Stomach (tissue), 8 donors: ENCODE measurements at regions not wholly inside any gene's neighbourhood (a gene's known extent, or its start where the extent isn't known, plus 50 kb on each side); places are given as distances from the start of the nearest gene placed in this dataset.

Experiments used
- DNase-seq, 2 donors: peaks; one replicate each; pipeline versions ENCODE4 v3.0.0 to v3.0.0-alpha.2; 2013 to 2019
- H3K27ac ChIP-seq, 5 donors: fragments of 200-600 bp in 4 of 5; sonication (generic) in 4 of 5; one replicate each; pipeline ENCODE4 v1.5.1; 2013 to 2019; ENCODE audit warnings: mild to moderate bottlenecking in 1 of 5, moderate library complexity in 1 of 5
- H3K27me3 ChIP-seq, 3 donors: fragments of 200-600 bp; sonication (generic); one replicate each; pipeline ENCODE4 v1.5.1; 2017 to 2019; ENCODE audit warnings: mixed run types in 1 of 3
- H3K36me3 ChIP-seq, 4 donors: fragments of 200-600 bp; sonication (generic); 1 replicate in 3 of 4; 2 replicates in 1 of 4; pipeline ENCODE4 v1.5.1; 2016 to 2019
- H3K4me1 ChIP-seq, 4 donors: fragments of 200-600 bp; sonication (generic); one replicate each; pipeline ENCODE4 v1.5.1; 2016 to 2019
- H3K4me3 ChIP-seq, 4 donors: fragments of 200-600 bp; sonication (generic) in 3 of 4; one replicate each; pipeline ENCODE4 v1.5.1; 2016 to 2019; ENCODE audit warnings: mild to moderate bottlenecking in 1 of 4
- H3K9me3 ChIP-seq, 4 donors: fragments of 200-600 bp; sonication (generic); one replicate each; pipeline ENCODE4 v1.5.1; 2016 to 2019
- EP300 ChIP-seq: sonication (generic); formaldehyde crosslinking; IDR thresholded peaks from one replicate; pipeline ENCODE4 v1.6.1; 2017; ENCODE audit warnings: antibody characterized with exemption
- POLR2A ChIP-seq, 4 donors: fragments of 450-650 bp; IDR thresholded peaks; one replicate each; pipeline ENCODE4 v1.6.1; 2016; ENCODE audit warnings: antibody characterized with exemption in 4 of 4, control low read depth in 2 of 4, mild to moderate bottlenecking in 1 of 4, moderate library complexity in 1 of 4
- POLR2AphosphoS5 ChIP-seq, 3 donors: sonication (generic); formaldehyde crosslinking; IDR thresholded peaks; one replicate each; pipeline ENCODE4 v1.6.1; 2016; ENCODE audit warnings: antibody characterized with exemption in 3 of 3
- WGBS, 5 donors: extraction: QIAGEN DNeasy Blood & Tissue Kit in 3 of 5; methylation state at CpG; one replicate each; pipeline versions ENCODE4 v1.1.5 to v1.1.7; 2013 to 2018; 5-methylcytosine and 5-hydroxymethylcytosine counted together
- intact Hi-C: fragments of 100-400 bp; cut with DNase I; formaldehyde crosslinking; loops from one replicate; pipeline ENCODE4 v1.15.1; 2023; ENCODE audit warnings: low total_unique reads
- TF ChIP-seq, protein P1 (sequence below), 7 experiments: fragments of 450-650 bp in 4 of 7; fragments of 200-600 bp in 3 of 7; sonication (generic) in 3 of 7; IDR thresholded peaks; one replicate each; pipeline ENCODE4 v1.5.1; 2016 to 2019; ENCODE audit warnings: antibody characterized with exemption in 7 of 7, control low read depth in 2 of 7, mild to moderate bottlenecking in 1 of 7
- donor health status: healthy with polysubstance abuse.
- donor health status: Bipolar disorder and iron deficiency.
- donor health status: healthy.

GRCh38 chr2:215760557-215760956, 252.8 kb downstream of the MREG start:
- H3K36me3 ChIP-seq: no peaks in the 10 kb centered on the region
- no peak for DNase-seq
- H3K27ac ChIP-seq: no peak overlapping the region
- no peaks in the 10 kb centered on the region for H3K4me1 ChIP-seq
- TF ChIP-seq EP300 (no peak), POLR2AphosphoS5 (IDR thresholded peaks at IDR 0.05) (no peak), POLR2A (IDR thresholded peaks at IDR 0.05) (no peak)
- TF ChIP-seq, protein P1, sequence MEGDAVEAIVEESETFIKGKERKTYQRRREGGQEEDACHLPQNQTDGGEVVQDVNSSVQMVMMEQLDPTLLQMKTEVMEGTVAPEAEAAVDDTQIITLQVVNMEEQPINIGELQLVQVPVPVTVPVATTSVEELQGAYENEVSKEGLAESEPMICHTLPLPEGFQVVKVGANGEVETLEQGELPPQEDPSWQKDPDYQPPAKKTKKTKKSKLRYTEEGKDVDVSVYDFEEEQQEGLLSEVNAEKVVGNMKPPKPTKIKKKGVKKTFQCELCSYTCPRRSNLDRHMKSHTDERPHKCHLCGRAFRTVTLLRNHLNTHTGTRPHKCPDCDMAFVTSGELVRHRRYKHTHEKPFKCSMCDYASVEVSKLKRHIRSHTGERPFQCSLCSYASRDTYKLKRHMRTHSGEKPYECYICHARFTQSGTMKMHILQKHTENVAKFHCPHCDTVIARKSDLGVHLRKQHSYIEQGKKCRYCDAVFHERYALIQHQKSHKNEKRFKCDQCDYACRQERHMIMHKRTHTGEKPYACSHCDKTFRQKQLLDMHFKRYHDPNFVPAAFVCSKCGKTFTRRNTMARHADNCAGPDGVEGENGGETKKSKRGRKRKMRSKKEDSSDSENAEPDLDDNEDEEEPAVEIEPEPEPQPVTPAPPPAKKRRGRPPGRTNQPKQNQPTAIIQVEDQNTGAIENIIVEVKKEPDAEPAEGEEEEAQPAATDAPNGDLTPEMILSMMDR (IDR thresholded peaks at IDR 0.05): no peak
- no peaks in the 10 kb centered on the region for H3K27me3 ChIP-seq
- H3K9me3 ChIP-seq: no peaks in the 10 kb centered on the region
- no peak overlapping the region for H3K4me3 ChIP-seq
- intact Hi-C loops: no loop called here

- no peak overlapping the region for H3K27ac ChIP-seq
- no peak for DNase-seq
- no peaks in the 10 kb centered on the region for H3K4me1 ChIP-seq
- TF ChIP-seq POLR2AphosphoS5 (IDR thresholded peaks at IDR 0.05) (no peak), EP300 (no peak), POLR2A (IDR thresholded peaks at IDR 0.05) (no peak)
- TF ChIP-seq, protein P1 (IDR thresholded peaks at IDR 0.05): no peak
- H3K9me3 ChIP-seq: no peaks in the 10 kb centered on the region
- no peak overlapping the region for H3K4me3 ChIP-seq
- H3K27me3 ChIP-seq: no peaks in the 10 kb centered on the region
- WGBS, 5 donors: 59 to 80% (median 75%) methylated on average over 2 of the region's 2 CpGs
- no peaks in the 10 kb centered on the region for H3K36me3 ChIP-seq
- intact Hi-C loops: no loop called here
Measured at GRCh38 chr2:215760091-215760490, 253.3 kb downstream of the MREG start.

DNA sequence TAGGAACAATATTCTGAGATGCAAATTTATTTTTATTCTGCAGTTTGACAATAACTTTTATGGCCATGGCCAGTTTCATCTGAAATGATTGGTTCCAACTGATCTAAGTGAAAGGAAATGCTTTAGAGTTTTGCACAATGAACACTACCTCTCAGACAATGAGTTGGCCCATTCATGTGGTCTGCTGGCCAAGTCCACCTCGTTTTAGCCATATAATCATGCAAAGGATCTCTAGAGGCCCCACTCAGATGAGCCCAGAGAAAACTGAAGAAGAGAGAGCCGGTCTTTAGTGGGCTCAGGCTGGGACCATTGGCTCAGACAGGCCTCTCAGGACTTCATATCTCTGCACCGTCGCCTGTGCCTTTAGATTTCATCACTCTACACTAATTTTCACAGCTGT, 254.7 kb downstream of the MREG start:
- no peak overlapping the region for H3K27ac ChIP-seq
- H3K27me3 ChIP-seq: no peaks in the 10 kb centered on the region
- no peaks in the 10 kb centered on the region for H3K36me3 ChIP-seq
- 62 to 86% (median 83%) methylated on average over 4 of the region's 4 CpGs for WGBS, 5 donors
- intact Hi-C loops: no loop called here
- no peak overlapping the region for H3K4me3 ChIP-seq
- no peak for DNase-seq
- no peaks in the 10 kb centered on the region for H3K4me1 ChIP-seq
- TF ChIP-seq POLR2A (IDR thresholded peaks at IDR 0.05) (no peak), EP300 (no peak), POLR2AphosphoS5 (IDR thresholded peaks at IDR 0.05) (no peak)
- TF ChIP-seq, protein P1 (IDR thresholded peaks at IDR 0.05): no peak
- no peaks in the 10 kb centered on the region for H3K9me3 ChIP-seq

DNA sequence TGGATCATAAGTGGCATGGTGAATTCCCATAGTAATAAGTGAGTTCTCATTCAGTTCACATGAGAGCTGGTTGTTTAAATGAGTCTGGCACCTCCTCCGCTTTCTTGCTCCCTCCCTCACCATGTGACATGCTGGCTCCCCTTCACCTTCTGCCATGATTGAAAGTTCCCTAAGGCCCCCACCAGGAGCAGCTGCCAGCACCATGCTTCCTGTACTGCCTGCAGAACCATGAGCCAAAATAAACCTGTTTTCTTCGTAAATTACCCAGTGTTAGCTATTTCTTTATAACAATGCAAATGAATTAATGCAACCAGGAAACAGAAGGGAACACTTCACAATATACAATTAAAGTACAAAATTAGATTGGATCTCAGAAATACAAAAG, 257.0 kb downstream of the MREG start:
- no peaks in the 10 kb centered on the region for H3K4me1 ChIP-seq
- H3K9me3 ChIP-seq: no peaks in the 10 kb centered on the region
- 81 to 89% (median 86%) methylated on average over 2 of the region's 2 CpGs for WGBS, 5 donors
- no peak overlapping the region for H3K4me3 ChIP-seq
- no peaks in the 10 kb centered on the region for H3K36me3 ChIP-seq
- no peak for DNase-seq
- no peak overlapping the region for H3K27ac ChIP-seq
- TF ChIP-seq, protein P1 (IDR thresholded peaks at IDR 0.05): no peak
- TF ChIP-seq POLR2A (IDR thresholded peaks at IDR 0.05): no peak
- TF ChIP-seq POLR2AphosphoS5 (IDR thresholded peaks at IDR 0.05): no peak
- no peak for TF ChIP-seq EP300
- H3K27me3 ChIP-seq: no peaks in the 10 kb centered on the region
- intact Hi-C loops: no loop called here
